ENCODE measurements at regions not wholly inside any gene's neighbourhood (a gene's known extent, or its start where the extent isn't known, plus 50 kb on each side); places are given as distances from the start of the nearest gene placed in this dataset.

- no peak overlapping the region for H3K27ac ChIP-seq
Observed at GRCh38 chr21:27067226-27067625, 100.3 kb upstream of the ADAMTS5 start.

GRCh38 chr21:27062443-27062842, 95.6 kb upstream of the ADAMTS5 start:
- Histone ChIP-seq H3K27ac (no peak overlapping the region), H3K4me3 (no peak overlapping the region), H3K4me1 (no peaks in the 10 kb centered on the region), H3K36me3 (no peaks in the 10 kb centered on the region), H3K9me3 (peaks cover 0 to 13% (median 6%) of the 10 kb centered on the region in 4 donors), H3K27me3 (no peaks in the 10 kb centered on the region)
- no peak for DNase-seq
- 57 to 92% (median 83%) methylated on average over 1 of the region's 1 CpG for WGBS, 5 donors
- intact Hi-C loops (cut with DNase I; ENCODE audit: low total_unique reads) = no loop called here
- TF ChIP-seq POLR2A (IDR thresholded peaks at IDR 0.05) = no peak

More at GRCh38 chr21:27067226-27067625, 100.3 kb upstream of the ADAMTS5 start:
- peaks cover 0 to 12% (median 0%) of the 10 kb centered on the region in 4 donors for H3K4me1 ChIP-seq
- H3K9me3 ChIP-seq = peaks cover 0 to 13% (median 6%) of the 10 kb centered on the region in 4 donors
- 75 to 97% (median 84%) methylated on average over 1 of the region's 1 CpG for WGBS, 5 donors
- H3K27me3 ChIP-seq = no peaks in the 10 kb centered on the region
- no peak for DNase-seq
- no peak for TF ChIP-seq POLR2AphosphoS5 (IDR thresholded peaks at IDR 0.05)
- intact Hi-C loops (cut with DNase I; ENCODE audit: low total_unique reads) = no loop called here
- no peak overlapping the region for H3K4me3 ChIP-seq
- H3K36me3 ChIP-seq = no peaks in the 10 kb centered on the region

GRCh38 chr21:27061770-27062169, 94.9 kb upstream of the ADAMTS5 start:
- TF ChIP-seq EP300 (IDR thresholded peaks at IDR 0.05) (no peak), POLR2AphosphoS5 (IDR thresholded peaks at IDR 0.05) (no peak), POLR2A (IDR thresholded peaks at IDR 0.05) (no peak), CTCF (IDR thresholded peaks at IDR 0.05) (no peak)
- no peak for DNase-seq
- no peaks in the 10 kb centered on the region for H3K27me3 ChIP-seq

GRCh38 chr21:27060190-27060589, 93.3 kb upstream of the ADAMTS5 start:
- no peak for DNase-seq
- 76 to 90% (median 83%) methylated on average over 2 of the region's 2 CpGs for WGBS, 5 donors
- no peak for TF ChIP-seq EP300 (IDR thresholded peaks at IDR 0.05)
- no peak for TF ChIP-seq POLR2AphosphoS5 (IDR thresholded peaks at IDR 0.05)
- no peak for TF ChIP-seq CTCF (IDR thresholded peaks at IDR 0.05)
- no peak for TF ChIP-seq POLR2A (IDR thresholded peaks at IDR 0.05)
- Histone ChIP-seq H3K9me3 (peaks cover 0 to 13% (median 6%) of the 10 kb centered on the region in 4 donors), H3K36me3 (no peaks in the 10 kb centered on the region), H3K27ac (no peak overlapping the region), H3K4me1 (no peaks in the 10 kb centered on the region), H3K27me3 (no peaks in the 10 kb centered on the region), H3K4me3 (no peak overlapping the region)
- intact Hi-C loops (cut with DNase I; ENCODE audit: low total_unique reads) = no loop called here

More at GRCh38 chr21:27061770-27062169, 94.9 kb upstream of the ADAMTS5 start:
- H3K9me3 ChIP-seq = peaks cover 0 to 13% (median 6%) of the 10 kb centered on the region in 4 donors
- no peaks in the 10 kb centered on the region for H3K4me1 ChIP-seq
- H3K27ac ChIP-seq = no peak overlapping the region
- no peak overlapping the region for H3K4me3 ChIP-seq
- H3K36me3 ChIP-seq = no peaks in the 10 kb centered on the region
- intact Hi-C loops (cut with DNase I; ENCODE audit: low total_unique reads) = no loop called here

GRCh38 chr21:27058673-27059605, 92.1 kb upstream of the ADAMTS5 start:
- no peaks in the 10 kb centered on the region for H3K36me3 ChIP-seq
- 81 to 91% (median 85%) methylated on average over 2 of the region's 2 CpGs for WGBS, 5 donors
- TF ChIP-seq POLR2AphosphoS5 (IDR thresholded peaks at IDR 0.05) = no peak
- no peak for TF ChIP-seq EP300 (IDR thresholded peaks at IDR 0.05)
- no peak for TF ChIP-seq POLR2A (IDR thresholded peaks at IDR 0.05)
- TF ChIP-seq CTCF (IDR thresholded peaks at IDR 0.05) = no peak
- no peak overlapping the region for H3K27ac ChIP-seq
- no peaks in the 10 kb centered on the region for H3K27me3 ChIP-seq
- intact Hi-C loops (cut with DNase I; ENCODE audit: low total_unique reads) = no loop called here
- H3K9me3 ChIP-seq = peaks cover 0 to 13% (median 6%) of the 10 kb centered on the region in 4 donors
- H3K4me3 ChIP-seq = no peak overlapping the region
- H3K4me1 ChIP-seq = no peaks in the 10 kb centered on the region
- DNase-seq = no peak
